Peyer's patch (tissue), 4 donors: ENCODE measurements at regions not wholly inside any gene's neighbourhood (a gene's known extent, or its start where the extent isn't known, plus 50 kb on each side); places are given as distances from the start of the nearest gene placed in this dataset.

Experiments
- CTCF ChIP-seq, 6 experiments: fragments of 450-650 bp in 4 of 6; fragments of 200-600 bp in 2 of 6; sonication (generic) in 1 of 6; IDR thresholded peaks; one replicate each; pipeline ENCODE4 v1.5.1; 2017 to 2019; ENCODE audit warnings: antibody characterized with exemption in 6 of 6, mild to moderate bottlenecking in 3 of 6, moderate library complexity in 1 of 6
- POLR2A ChIP-seq, 2 donors: fragments of 450-650 bp; IDR thresholded peaks; one replicate each; pipeline ENCODE4 v1.5.1; 2017; ENCODE audit warnings: antibody characterized with exemption in 2 of 2, mild to moderate bottlenecking in 2 of 2, moderate library complexity in 2 of 2

- TF ChIP-seq CTCF (IDR thresholded peaks at IDR 0.05) (no peak), POLR2A (IDR thresholded peaks at IDR 0.05) (no peak)
Measured at GRCh38 chr1:37288900-37289299, 185.5 kb upstream of the ZC3H12A start.
